ENCODE measurements at regions not wholly inside any gene's neighbourhood (a gene's known extent, or its start where the extent isn't known, plus 50 kb on each side); places are given as distances from the start of the nearest gene placed in this dataset.
A peak's percentile ranks its signal among the peaks of the same experiment; 100 is the strongest.

GRCh38 chr2:236317938-236318396 is 53.8 kb upstream of the ASB18 start:
- DNase-seq, result no peak

GRCh38 chr2:236318401-236318800 is 54.2 kb upstream of the ASB18 start:
- DNase-seq, result no peak

GRCh38 chr2:236319036-236319435 is 54.8 kb upstream of the ASB18 start:
- no peak for DNase-seq

GRCh38 chr2:236321415-236321814 is 57.2 kb upstream of the ASB18 start:
- DNase-seq, result no peak

- no peak for DNase-seq
Observed at GRCh38 chr2:236333417-236334121, 69.4 kb upstream of the ASB18 start.

- no peak for DNase-seq
Observed at GRCh38 chr2:236334122-236334876, 70.1 kb upstream of the ASB18 start.

- no peak for DNase-seq
Observed at GRCh38 chr2:236335696-236336574, 71.7 kb upstream of the ASB18 start.

- no peak for DNase-seq
Observed at GRCh38 chr2:236336575-236337464, 72.6 kb upstream of the ASB18 start.

- no peak for DNase-seq
Observed at GRCh38 chr2:236337465-236338325, 73.5 kb upstream of the ASB18 start.

- no peak for DNase-seq
Observed at GRCh38 chr2:236338495-236339184, 74.4 kb upstream of the ASB18 start.

- no peak for DNase-seq
Observed at GRCh38 chr2:236340251-236340650, 76.0 kb upstream of the ASB18 start.

- no peak for DNase-seq
Observed at GRCh38 chr2:236341067-236341466, 76.9 kb upstream of the ASB18 start.

GRCh38 chr2:236341721-236342120 is 77.5 kb upstream of the ASB18 start:
- DNase-seq, result no peak

- DNase-seq, result no peak
Observed at GRCh38 chr2:236342507-236342906, 78.3 kb upstream of the ASB18 start.

GRCh38 chr2:236342951-236343350 is 78.7 kb upstream of the ASB18 start:
- no peak for DNase-seq

GRCh38 chr2:236343400-236344161 is 79.4 kb upstream of the ASB18 start:
- DNase-seq, result peak; percentile 72

GRCh38 chr2:236344446-236344845 is 80.2 kb upstream of the ASB18 start:
- DNase-seq, result no peak

GRCh38 chr2:236345081-236345714 is 81.0 kb upstream of the ASB18 start:
- DNase-seq, result no peak

- DNase-seq, result no peak
Observed at GRCh38 chr2:236346366-236346765, 82.2 kb upstream of the ASB18 start.

Measured in NCI-H1694 treated with DMSO at 0.1 percent for 48 hours (cell line).